Heart right ventricle (tissue), 16 donors: ENCODE measurements at regions not wholly inside any gene's neighbourhood (a gene's known extent, or its start where the extent isn't known, plus 50 kb on each side); places are given as distances from the start of the nearest gene placed in this dataset.

Experiments used
- ATAC-seq, 8 donors: fragments of 200-7000 bp; cut with Tn5 transposase; one replicate each; pipeline ENCODE4 v1.9.1; 2020; ENCODE audit warnings: mild to moderate bottlenecking in 8 of 8, moderate library complexity in 8 of 8, moderate number of reproducible peaks in 1 of 8
- DNase-seq, 2 donors: peaks; one replicate each; pipeline ENCODE4 v3.0.0-alpha.2; 2020
- H3K27ac ChIP-seq, 10 donors: fragments of 200-600 bp; sonication (generic) in 2 of 10; one replicate each; pipeline versions ENCODE4 v1.5.0 to v1.8.0; 2020 to 2022; ENCODE audit warnings: mild to moderate bottlenecking in 3 of 10
- H3K27me3 ChIP-seq, 7 donors: fragments of 200-600 bp; one replicate each; pipeline ENCODE4 v1.8.0; 2021 to 2022; ENCODE audit warnings: mild to moderate bottlenecking in 2 of 7
- H3K36me3 ChIP-seq, 9 donors: fragments of 200-600 bp; sonication (generic) in 1 of 9; one replicate each; pipeline versions ENCODE4 v1.5.0 to v1.8.0; 2020 to 2022; ENCODE audit warnings: mild to moderate bottlenecking in 2 of 9
- H3K4me1 ChIP-seq, 9 donors: fragments of 200-600 bp; sonication (generic) in 1 of 9; one replicate each; pipeline versions ENCODE4 v1.5.0 to v1.8.0; 2020 to 2022; ENCODE audit warnings: mild to moderate bottlenecking in 4 of 9
- H3K4me3 ChIP-seq, 10 donors: fragments of 200-600 bp; sonication (generic) in 2 of 10; one replicate each; pipeline versions ENCODE4 v1.5.0 to v1.8.0; 2020 to 2022; ENCODE audit warnings: mild to moderate bottlenecking in 7 of 10, moderate library complexity in 2 of 10
- H3K9me3 ChIP-seq, 11 donors: fragments of 200-600 bp in 10 of 11; sonication (generic) in 2 of 11; one replicate each; pipeline versions ENCODE4 v1.5.0 to v1.8.0; 2013 to 2022; ENCODE audit warnings: mild to moderate bottlenecking in 2 of 11, control low read depth in 1 of 11, moderate library complexity in 1 of 11
- CTCF ChIP-seq, 9 donors: fragments of 200-600 bp; sonication (generic) in 2 of 9; IDR thresholded peaks; one replicate each; pipeline versions ENCODE4 v1.5.0 to v1.8.0; 2021 to 2022; ENCODE audit warnings: antibody characterized with exemption in 9 of 9, mild to moderate bottlenecking in 5 of 9, moderate library complexity in 1 of 9
- WGBS, 2 donors: extraction: QIAGEN DNeasy Blood & Tissue Kit; methylation state at CpG; one replicate each; pipeline ENCODE4 v1.1.7; 2013; ENCODE audit warnings: inconsistent platforms in 1 of 2; 5-methylcytosine and 5-hydroxymethylcytosine counted together
- intact Hi-C, 10 donors: fragments of 100-400 bp; cut with DNase I; formaldehyde crosslinking; loops; one replicate each; pipeline versions ENCODE4 v1.11.1 to v1.14.2; 2022
- donor health status: Arrhythmogenic right ventricular cardiomyopathy.
- donor health status: ischemic (EF 13 %, LVEDD 7.1; RV severe dilation, severe dysfunction).
- donor health status: healthy with polysubstance abuse.
- donor health status: DM: no; HTN: yes; CAD: no.
- donor health status: DM: no; HTN: no; CAD: no.
- donor health status: ischemic (EF 25% LVEDD 6.9; RV normal size, moderate dysfunction).
- donor health status: ischemic (EF 25% LVEDD 5.7; RV mildly dilated, moderate dysfunction).
- donor health status: healthy.
- donor health status: DM: yes; HTN: yes; CAD: no.
- donor health status: Ischemic cardiomyopathy.
- donor health status: ischemic (EF 35%, LVEDD 5.7; RV mildly dilated, moderate dysfunction).
- donor health status: nonischemic (EF 11% LVEDD 7.7; RV severe dilation, severe dysfunction).
- donor health status: DM: yes; HTN: yes; CAD: no.
- donor health status: PGD.
- donor health status: ischemic (EF 29% LVEDD 5.4; RV normal size, mild dysfunction).
- donor health status: nonischemic (EF 23%, LVEDD 6.1; RV moderate dilation, normal function).

GRCh38 chr18:46207985-46208384, 103.8 kb downstream of the HAUS1 start:
- Histone ChIP-seq H3K4me1 (peaks cover 0 to 57% (median 14%) of the 10 kb centered on the region in 9 donors), H3K27ac (no peak overlapping the region), H3K4me3 (no peak overlapping the region), H3K9me3 (no peaks in the 10 kb centered on the region), H3K36me3 (peaks cover 0 to 6% (median 0%) of the 10 kb centered on the region in 9 donors), H3K27me3 (no peaks in the 10 kb centered on the region)
- intact Hi-C loops = loop anchor here in 1 of 10 donors (5.0 kb wide), 1 partner anchor 36 kb away; a partner anchor contains a TSS
- TF ChIP-seq CTCF (IDR thresholded peaks at IDR 0.05) = no peak
- no peak for ATAC-seq
- 4 to 65% methylated on average over 1 of the region's 1 CpG for WGBS, 2 donors
- no peak for DNase-seq

GRCh38 chr18:46209161-46209560, 105.0 kb downstream of the HAUS1 start:
- intact Hi-C loops = loop anchor here in 1 of 10 donors (5.0 kb wide), 1 partner anchor 37 kb away; a partner anchor contains a TSS
- TF ChIP-seq CTCF (IDR thresholded peaks at IDR 0.05) = no peak
- Histone ChIP-seq H3K4me1 (peaks cover 0 to 56% (median 18%) of the 10 kb centered on the region in 9 donors), H3K4me3 (no peak overlapping the region), H3K36me3 (peaks cover 0 to 6% (median 0%) of the 10 kb centered on the region in 9 donors), H3K27me3 (no peaks in the 10 kb centered on the region), H3K27ac (no peak overlapping the region), H3K9me3 (no peaks in the 10 kb centered on the region)
- no peak for ATAC-seq
- no peak for DNase-seq

GRCh38 chr18:46211816-46212215, 107.6 kb downstream of the HAUS1 start:
- peaks cover 0 to 61% (median 35%) of the 10 kb centered on the region in 9 donors for H3K4me1 ChIP-seq
- DNase-seq = no peak
- no peak for TF ChIP-seq CTCF (IDR thresholded peaks at IDR 0.05)
- H3K4me3 ChIP-seq = no peak overlapping the region
- no peaks in the 10 kb centered on the region for H3K9me3 ChIP-seq
- H3K27ac ChIP-seq = no peak overlapping the region
- intact Hi-C loops = loop anchor here in 3 of 10 donors (5.0 to 10.0 kb wide), 2 partner anchors 40 to 53 kb away; a partner anchor contains a TSS
- ATAC-seq = no peak
- WGBS, 2 donors = 15 to 38% methylated on average over 1 of the region's 1 CpG
- no peaks in the 10 kb centered on the region for H3K27me3 ChIP-seq
- peaks cover 0 to 13% (median 0%) of the 10 kb centered on the region in 9 donors for H3K36me3 ChIP-seq

- Histone ChIP-seq H3K4me3 (no peak overlapping the region), H3K27ac (no peak overlapping the region), H3K9me3 (no peaks in the 10 kb centered on the region), H3K36me3 (peaks cover 0 to 19% (median 0%) of the 10 kb centered on the region in 9 donors), H3K4me1 (peaks cover 0 to 63% (median 36%) of the 10 kb centered on the region in 9 donors), H3K27me3 (no peaks in the 10 kb centered on the region)
- no peak for TF ChIP-seq CTCF (IDR thresholded peaks at IDR 0.05)
- WGBS, 2 donors = 96 to 99% methylated on average over 2 of the region's 2 CpGs
- intact Hi-C loops = loop anchor here in 3 of 10 donors (5.0 to 10.0 kb wide), 2 partner anchors 40 to 52 kb away; a partner anchor contains a TSS
- no peak for DNase-seq
- ATAC-seq = no peak
Measured at GRCh38 chr18:46212398-46212797, 108.2 kb downstream of the HAUS1 start.
